ENCODE measurements at regions not wholly inside any gene's neighbourhood (a gene's known extent, or its start where the extent isn't known, plus 50 kb on each side); places are given as distances from the start of the nearest gene placed in this dataset.

DNA sequence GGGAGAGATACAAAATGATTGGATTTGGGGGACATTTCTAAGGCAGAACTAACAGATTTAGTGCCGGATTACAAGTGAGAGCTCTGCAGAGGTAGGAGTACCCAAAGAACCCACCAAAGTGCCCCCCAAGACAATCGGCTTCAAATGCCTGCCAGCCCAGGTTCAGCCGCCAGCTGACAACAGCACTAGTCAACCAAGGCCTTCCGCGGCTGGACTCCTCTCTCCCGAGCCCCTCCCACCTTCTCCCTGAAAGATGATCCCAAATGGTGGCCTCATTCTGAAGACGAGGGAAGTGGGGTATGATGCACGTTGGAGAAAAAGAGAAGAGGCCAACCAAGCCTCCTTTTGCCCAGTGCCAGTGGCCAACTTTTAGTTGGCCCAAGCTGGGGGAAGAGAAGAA lies 210.4 kb upstream of the SLC30A5 start:
- TF ChIP-seq, protein P1, sequence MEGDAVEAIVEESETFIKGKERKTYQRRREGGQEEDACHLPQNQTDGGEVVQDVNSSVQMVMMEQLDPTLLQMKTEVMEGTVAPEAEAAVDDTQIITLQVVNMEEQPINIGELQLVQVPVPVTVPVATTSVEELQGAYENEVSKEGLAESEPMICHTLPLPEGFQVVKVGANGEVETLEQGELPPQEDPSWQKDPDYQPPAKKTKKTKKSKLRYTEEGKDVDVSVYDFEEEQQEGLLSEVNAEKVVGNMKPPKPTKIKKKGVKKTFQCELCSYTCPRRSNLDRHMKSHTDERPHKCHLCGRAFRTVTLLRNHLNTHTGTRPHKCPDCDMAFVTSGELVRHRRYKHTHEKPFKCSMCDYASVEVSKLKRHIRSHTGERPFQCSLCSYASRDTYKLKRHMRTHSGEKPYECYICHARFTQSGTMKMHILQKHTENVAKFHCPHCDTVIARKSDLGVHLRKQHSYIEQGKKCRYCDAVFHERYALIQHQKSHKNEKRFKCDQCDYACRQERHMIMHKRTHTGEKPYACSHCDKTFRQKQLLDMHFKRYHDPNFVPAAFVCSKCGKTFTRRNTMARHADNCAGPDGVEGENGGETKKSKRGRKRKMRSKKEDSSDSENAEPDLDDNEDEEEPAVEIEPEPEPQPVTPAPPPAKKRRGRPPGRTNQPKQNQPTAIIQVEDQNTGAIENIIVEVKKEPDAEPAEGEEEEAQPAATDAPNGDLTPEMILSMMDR (IDR thresholded peaks at IDR 0.05) = no peak
- TF ChIP-seq EP300 (IDR thresholded peaks at IDR 0.05; ENCODE audit: low read depth) = no peak

All from transverse colon (tissue), 3 donors.